Activated CD8-positive, alpha-beta memory T cell treated with anti-CD3 and anti-CD28 coated beads, Interleukin-2, amount 10 ng/mL, durations not matched to agents 7 days and 5 days (primary cell): ENCODE measurements at regions not wholly inside any gene's neighbourhood (a gene's known extent, or its start where the extent isn't known, plus 50 kb on each side); places are given as distances from the start of the nearest gene placed in this dataset.

Source experiments
- ATAC-seq: fragments of 150-1000 bp; cut with Tn5 transposase; one replicate; pipeline ENCODE4 v1.10.0; 2021; ENCODE audit warnings: moderate library complexity
- CTCF ChIA-PET: fragments of 350-600 bp; sonication (Branson Sonifier 250); formaldehyde crosslinking; loops from one replicate; lab custom pipeline; 2021; ENCODE audit warnings: antibody characterized with exemption; lab: Charles Lee
- DNase-seq: peaks from one replicate; pipeline ENCODE4 v3.0.0-alpha.2; 2020
- H3K27ac Mint-ChIP-seq: one replicate; pipeline ENCODE4 v1.8.0; 2021; ENCODE audit warnings: mild to moderate bottlenecking, mixed read lengths
- H3K27me3 Mint-ChIP-seq: one replicate; pipeline ENCODE4 v1.8.0; 2021; ENCODE audit warnings: mixed read lengths
- H3K36me3 Mint-ChIP-seq: one replicate; pipeline ENCODE4 v1.8.0; 2021; ENCODE audit warnings: mild to moderate bottlenecking, mixed read lengths
- H3K4me1 Mint-ChIP-seq: one replicate; pipeline ENCODE4 v1.8.0; 2021; ENCODE audit warnings: mixed read lengths
- H3K4me3 Mint-ChIP-seq: one replicate; pipeline ENCODE4 v1.8.0; 2021; ENCODE audit warnings: mild to moderate bottlenecking, moderate library complexity, mixed read lengths
- H3K9me3 Mint-ChIP-seq: one replicate; pipeline ENCODE4 v1.8.0; 2022; ENCODE audit warnings: low read depth, mixed read lengths

- Mint-ChIP-seq H3K4me1 (no peaks in the 10 kb centered on the region), H3K4me3 (no peak overlapping the region), H3K27me3 (no peaks in the 10 kb centered on the region), H3K36me3 (no peaks in the 10 kb centered on the region), H3K27ac (no peak overlapping the region), H3K9me3 (no peaks in the 10 kb centered on the region)
- ATAC-seq: no peak
- DNase-seq: no peak
- CTCF ChIA-PET: no interaction called here
Measured at GRCh38 chr18:65082907-65083306, 667.9 kb upstream of the CDH7 start.

DNA sequence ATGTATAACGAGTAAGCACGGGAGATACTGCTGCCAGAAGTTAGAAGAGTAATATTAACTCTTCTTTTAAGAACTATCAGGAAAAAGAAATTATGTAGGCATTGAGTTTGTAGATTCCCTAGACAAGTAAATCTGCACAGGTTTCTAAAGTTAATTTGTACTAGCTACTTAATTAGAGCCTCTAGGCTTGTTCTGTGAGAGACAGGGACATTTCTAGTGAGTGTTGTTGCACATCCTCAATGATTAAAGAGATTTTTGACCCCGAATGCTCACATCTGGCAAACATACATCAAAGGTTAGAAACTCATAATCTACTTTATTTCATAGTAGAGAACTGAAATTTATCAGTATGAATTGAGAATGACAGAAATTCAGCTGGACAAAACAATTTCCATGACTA lies 669.0 kb upstream of the CDH7 start:
- Mint-ChIP-seq H3K4me3 (no peak overlapping the region), H3K9me3 (peaks cover 3% of the 10 kb centered on the region), H3K4me1 (no peaks in the 10 kb centered on the region), H3K27me3 (no peaks in the 10 kb centered on the region), H3K36me3 (no peaks in the 10 kb centered on the region), H3K27ac (no peak overlapping the region)
- CTCF ChIA-PET: no interaction called here
- DNase-seq: no peak
- ATAC-seq: no peak

DNA sequence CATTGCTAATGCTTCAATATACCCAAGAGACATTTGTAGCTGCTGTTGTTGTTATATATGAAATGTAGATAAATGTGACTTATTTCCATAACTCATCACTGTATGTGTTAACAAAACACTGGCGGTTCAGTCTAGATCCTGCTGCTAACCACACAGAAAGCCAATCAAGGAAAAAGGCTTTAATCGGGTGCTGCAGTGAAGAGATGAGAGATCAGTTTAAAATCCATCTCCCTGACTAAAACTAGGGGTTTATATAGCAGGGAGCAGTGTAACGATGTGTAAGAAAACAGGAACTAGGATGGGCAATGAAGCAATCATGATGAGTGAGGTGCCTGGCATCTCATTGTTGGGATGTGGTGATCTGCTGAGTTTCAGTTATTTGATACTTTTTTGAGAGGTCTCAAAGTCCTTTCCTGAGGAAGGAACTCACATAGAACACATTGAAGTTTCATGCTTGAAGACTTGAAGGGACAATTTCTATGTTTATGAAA lies 677.7 kb upstream of the CDH7 start:
- ATAC-seq: no peak
- CTCF ChIA-PET: no interaction called here
- no peaks in the 10 kb centered on the region for H3K36me3 Mint-ChIP-seq

DNA sequence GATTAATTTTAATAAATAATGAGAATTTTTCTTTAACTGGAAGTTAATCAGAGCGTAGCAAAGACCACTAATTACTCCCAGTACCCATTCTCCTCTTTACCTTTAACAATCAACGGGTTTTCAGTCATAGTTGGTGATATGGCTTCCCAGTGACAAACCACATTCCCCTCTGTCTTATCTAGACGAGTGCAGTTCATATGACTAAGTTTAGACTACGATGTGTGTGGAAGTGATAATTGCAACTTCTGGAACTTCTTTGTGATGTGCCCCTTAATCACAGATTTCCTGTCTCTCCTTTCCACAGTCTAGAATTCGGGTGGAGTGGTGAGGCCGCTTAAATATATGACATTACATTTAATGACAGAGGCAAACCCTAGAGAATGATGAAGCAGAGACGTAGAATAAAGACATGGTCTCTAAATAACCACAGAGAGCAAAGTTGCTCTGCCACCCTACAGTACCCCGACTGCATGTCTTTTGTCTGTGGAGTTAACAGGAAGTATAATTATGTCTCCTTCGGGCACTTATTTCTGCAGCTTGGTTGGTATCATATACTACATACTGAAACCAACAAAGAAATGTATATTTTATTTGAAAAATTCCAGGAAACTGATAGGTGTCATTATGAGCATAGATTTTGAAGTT lies 693.3 kb upstream of the CDH7 start:
- CTCF ChIA-PET: no interaction called here
- Mint-ChIP-seq H3K36me3 (no peaks in the 10 kb centered on the region), H3K9me3 (peaks cover 9% of the 10 kb centered on the region), H3K4me1 (no peaks in the 10 kb centered on the region), H3K4me3 (no peak overlapping the region), H3K27ac (no peak overlapping the region), H3K27me3 (no peaks in the 10 kb centered on the region)
- ATAC-seq (no peak), DNase-seq (no peak)

More for the DNA sequence above, 677.7 kb upstream of the CDH7 start:
- H3K9me3 Mint-ChIP-seq: peaks cover 16% of the 10 kb centered on the region
- DNase-seq: no peak
- H3K27ac Mint-ChIP-seq: no peak overlapping the region
- no peak overlapping the region for H3K4me3 Mint-ChIP-seq
- H3K27me3 Mint-ChIP-seq: no peaks in the 10 kb centered on the region
- H3K4me1 Mint-ChIP-seq: no peaks in the 10 kb centered on the region

DNA sequence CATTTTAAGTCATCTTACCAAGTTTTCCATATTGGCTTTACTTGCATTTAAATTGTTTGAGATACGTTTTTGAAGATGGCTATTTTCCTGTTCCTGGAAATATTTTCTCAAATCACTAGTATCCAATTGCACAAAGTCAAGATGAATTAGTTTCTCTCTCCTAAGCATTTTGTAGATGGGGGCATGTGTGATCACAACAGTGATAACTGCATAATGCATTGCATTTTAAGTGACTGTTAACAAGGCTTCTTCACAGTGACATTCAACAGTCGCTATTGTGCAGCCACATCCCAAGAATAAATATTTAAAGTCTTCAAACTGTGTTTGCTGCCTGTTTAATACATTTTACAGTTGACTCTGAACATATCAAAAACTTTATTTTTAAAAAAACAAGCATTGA lies 694.2 kb upstream of the CDH7 start:
- Mint-ChIP-seq H3K36me3 (no peaks in the 10 kb centered on the region), H3K27ac (no peak overlapping the region), H3K27me3 (no peaks in the 10 kb centered on the region), H3K9me3 (peaks cover 7% of the 10 kb centered on the region), H3K4me1 (no peaks in the 10 kb centered on the region), H3K4me3 (no peak overlapping the region)
- CTCF ChIA-PET: no interaction called here
- DNase-seq (no peak), ATAC-seq (no peak)

GRCh38 chr18:65049586-65049985 lies 701.2 kb upstream of the CDH7 start:
- no peak overlapping the region for H3K27ac Mint-ChIP-seq
- H3K4me3 Mint-ChIP-seq: no peak overlapping the region
- peaks cover 9% of the 10 kb centered on the region for H3K9me3 Mint-ChIP-seq
- no peak for DNase-seq
- no peak for ATAC-seq
- no peaks in the 10 kb centered on the region for H3K36me3 Mint-ChIP-seq
- H3K27me3 Mint-ChIP-seq: no peaks in the 10 kb centered on the region
- no peaks in the 10 kb centered on the region for H3K4me1 Mint-ChIP-seq
- CTCF ChIA-PET: no interaction called here

DNA sequence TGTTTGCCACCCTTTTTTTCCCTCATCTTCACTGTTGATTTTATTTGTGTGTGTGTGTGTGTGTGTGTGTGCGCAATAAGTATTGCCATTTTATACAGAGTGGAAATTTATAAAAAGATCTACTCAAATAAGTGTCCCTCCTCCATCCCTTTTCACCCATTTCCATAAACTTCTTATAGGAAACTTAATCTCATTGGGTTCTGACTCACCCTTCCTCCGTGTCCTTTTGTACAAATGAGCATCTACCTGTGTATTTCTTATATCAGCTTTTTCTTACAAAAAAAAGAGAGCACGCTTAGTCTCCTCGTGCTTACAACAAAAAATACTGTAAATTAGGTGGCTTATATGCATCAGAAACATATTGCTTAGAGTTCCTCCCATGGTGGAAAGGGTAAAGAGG lies 711.2 kb upstream of the CDH7 start:
- H3K4me3 Mint-ChIP-seq: no peak overlapping the region
- peaks cover 4% of the 10 kb centered on the region for H3K9me3 Mint-ChIP-seq
- DNase-seq (no peak), ATAC-seq (no peak)
- no peaks in the 10 kb centered on the region for H3K27me3 Mint-ChIP-seq
- H3K36me3 Mint-ChIP-seq: no peaks in the 10 kb centered on the region
- no peak overlapping the region for H3K27ac Mint-ChIP-seq
- CTCF ChIA-PET: no interaction called here
- no peaks in the 10 kb centered on the region for H3K4me1 Mint-ChIP-seq

DNA sequence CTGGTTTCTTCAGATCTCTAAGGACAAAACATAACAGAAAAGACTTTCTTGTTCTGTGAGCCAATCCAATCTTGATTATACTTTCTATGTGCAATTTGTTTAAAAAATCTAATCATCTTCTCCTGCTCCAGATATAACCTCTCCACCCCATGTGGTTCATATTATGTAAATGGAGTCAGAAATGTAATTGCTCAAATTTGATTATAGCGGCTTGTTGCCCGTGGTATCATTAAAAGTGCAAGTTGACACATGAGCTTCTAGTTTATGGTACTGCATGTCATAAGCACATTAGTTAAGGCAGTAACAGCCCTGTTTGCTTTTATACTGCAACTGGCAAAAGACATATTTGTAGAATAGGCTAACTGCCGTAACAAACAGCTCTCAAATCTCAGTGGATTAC lies 715.1 kb upstream of the CDH7 start:
- CTCF ChIA-PET: no interaction called here
- DNase-seq (no peak), ATAC-seq (no peak)
- H3K27me3 Mint-ChIP-seq: no peaks in the 10 kb centered on the region
- H3K4me3 Mint-ChIP-seq: no peak overlapping the region
- H3K27ac Mint-ChIP-seq: no peak overlapping the region
- no peaks in the 10 kb centered on the region for H3K36me3 Mint-ChIP-seq
- peaks cover 10% of the 10 kb centered on the region for H3K9me3 Mint-ChIP-seq
- no peaks in the 10 kb centered on the region for H3K4me1 Mint-ChIP-seq

DNA sequence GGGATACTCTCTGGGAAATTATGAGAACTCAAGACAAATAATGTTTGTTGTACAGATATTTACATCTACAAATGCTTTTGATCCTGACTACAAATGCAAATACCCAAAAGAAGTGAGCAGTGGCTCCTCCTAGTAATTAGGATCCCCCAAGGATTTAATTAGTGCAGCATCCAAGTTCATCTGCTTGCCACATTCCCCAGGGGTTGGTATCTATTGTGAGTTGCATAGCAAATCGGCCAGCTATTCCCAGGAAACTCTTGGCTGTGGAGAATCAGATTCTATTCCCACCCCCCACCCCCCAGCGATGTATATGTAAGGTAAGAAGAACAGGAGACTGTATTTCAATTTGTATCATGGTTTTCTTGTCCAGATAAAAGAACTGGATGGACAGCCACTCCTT lies 725.1 kb upstream of the CDH7 start:
- Mint-ChIP-seq H3K27ac (no peak overlapping the region), H3K36me3 (no peaks in the 10 kb centered on the region), H3K4me1 (no peaks in the 10 kb centered on the region), H3K9me3 (peaks cover 12% of the 10 kb centered on the region), H3K27me3 (no peaks in the 10 kb centered on the region), H3K4me3 (no peak overlapping the region)
- no peak for ATAC-seq
- CTCF ChIA-PET: no interaction called here
- no peak for DNase-seq

DNA sequence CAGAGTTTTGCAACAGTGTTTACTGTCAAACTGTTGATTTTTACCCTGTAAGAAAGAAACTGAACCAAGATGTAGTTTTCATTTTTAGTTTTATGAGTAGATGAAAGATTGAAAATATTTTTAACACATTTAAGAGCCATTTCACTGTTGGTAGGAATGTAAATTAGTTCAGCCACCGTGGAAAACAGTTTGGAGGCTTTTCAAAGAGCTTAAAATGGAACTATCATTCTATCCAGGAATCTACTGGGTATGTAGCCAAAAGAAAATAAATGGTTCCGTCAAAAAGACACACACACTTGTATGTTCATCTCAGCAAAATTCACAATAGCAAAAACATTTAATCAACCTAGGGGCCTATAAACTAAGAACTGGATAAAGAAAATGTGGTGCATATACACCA lies 729.8 kb upstream of the CDH7 start:
- Mint-ChIP-seq H3K27me3 (no peaks in the 10 kb centered on the region), H3K9me3 (peaks cover 4% of the 10 kb centered on the region), H3K4me1 (no peaks in the 10 kb centered on the region), H3K4me3 (no peak overlapping the region), H3K27ac (no peak overlapping the region), H3K36me3 (no peaks in the 10 kb centered on the region)
- CTCF ChIA-PET: no interaction called here
- ATAC-seq: no peak
- DNase-seq: no peak

DNA sequence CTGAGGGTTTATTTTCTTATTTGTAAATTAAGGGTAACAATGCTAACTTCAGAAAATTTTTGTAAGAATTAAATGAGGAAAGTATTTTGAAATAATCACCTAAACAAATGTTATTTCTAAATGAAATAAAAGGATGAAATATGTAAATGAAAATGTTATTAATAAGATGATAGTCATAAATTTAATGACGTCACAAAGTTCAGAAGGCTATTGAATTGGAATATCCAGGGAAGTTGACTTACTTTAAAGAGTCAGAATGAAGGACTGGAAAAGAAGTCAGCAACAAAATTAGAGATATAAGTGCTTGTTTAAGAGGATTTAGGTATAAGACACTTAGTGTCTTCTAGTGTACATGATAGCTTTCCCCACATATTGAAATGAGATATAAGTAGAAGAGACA lies 732.6 kb upstream of the CDH7 start:
- Mint-ChIP-seq H3K27me3 (no peaks in the 10 kb centered on the region), H3K36me3 (no peaks in the 10 kb centered on the region), H3K9me3 (peaks cover 6% of the 10 kb centered on the region), H3K4me3 (no peak overlapping the region), H3K4me1 (no peaks in the 10 kb centered on the region), H3K27ac (no peak overlapping the region)
- CTCF ChIA-PET: no interaction called here
- DNase-seq (no peak), ATAC-seq (no peak)

GRCh38 chr18:65017372-65017760 lies 733.4 kb upstream of the CDH7 start:
- Mint-ChIP-seq H3K27ac (no peak overlapping the region), H3K4me1 (no peaks in the 10 kb centered on the region), H3K36me3 (no peaks in the 10 kb centered on the region), H3K9me3 (peaks cover 8% of the 10 kb centered on the region), H3K27me3 (no peaks in the 10 kb centered on the region), H3K4me3 (no peak overlapping the region)
- DNase-seq: no peak
- CTCF ChIA-PET: no interaction called here
- no peak for ATAC-seq

GRCh38 chr18:65016631-65017371 lies 734.0 kb upstream of the CDH7 start:
- CTCF ChIA-PET: no interaction called here
- H3K36me3 Mint-ChIP-seq: no peaks in the 10 kb centered on the region
- peaks cover 13% of the 10 kb centered on the region for H3K9me3 Mint-ChIP-seq
- no peak overlapping the region for H3K4me3 Mint-ChIP-seq
- no peak overlapping the region for H3K27ac Mint-ChIP-seq
- no peaks in the 10 kb centered on the region for H3K27me3 Mint-ChIP-seq
- no peak for ATAC-seq
- H3K4me1 Mint-ChIP-seq: no peaks in the 10 kb centered on the region
- no peak for DNase-seq

- Mint-ChIP-seq H3K4me3 (no peak overlapping the region), H3K27ac (no peak overlapping the region), H3K27me3 (no peaks in the 10 kb centered on the region), H3K9me3 (peaks cover 3% of the 10 kb centered on the region), H3K36me3 (no peaks in the 10 kb centered on the region), H3K4me1 (no peaks in the 10 kb centered on the region)
- no peak for DNase-seq
- CTCF ChIA-PET: no interaction called here
- no peak for ATAC-seq
Measured at GRCh38 chr18:64994370-64994769, 756.4 kb upstream of the CDH7 start.
